Inflammatory macrophage treated with lipopolysaccharide for 1 hour (primary cell): ENCODE measurements at regions not wholly inside any gene's neighbourhood (a gene's known extent, or its start where the extent isn't known, plus 50 kb on each side); places are given as distances from the start of the nearest gene placed in this dataset.

ENCODE experiments used
- DNase-seq, 2 donors: peaks; one replicate each; pipeline ENCODE4 v3.0.0-alpha.2; 2020 to 2022

- no peak for DNase-seq
Measured at GRCh38 chr20:1710484-1710883, 52.9 kb upstream of the SIRPG start.

- no peak for DNase-seq
Measured at GRCh38 chr20:1707588-1708449, 50.2 kb upstream of the SIRPG start.
